ENCODE measurements at regions not wholly inside any gene's neighbourhood (a gene's known extent, or its start where the extent isn't known, plus 50 kb on each side); places are given as distances from the start of the nearest gene placed in this dataset.
A peak's percentile ranks its signal among the peaks of the same experiment; 100 is the strongest.

DNA sequence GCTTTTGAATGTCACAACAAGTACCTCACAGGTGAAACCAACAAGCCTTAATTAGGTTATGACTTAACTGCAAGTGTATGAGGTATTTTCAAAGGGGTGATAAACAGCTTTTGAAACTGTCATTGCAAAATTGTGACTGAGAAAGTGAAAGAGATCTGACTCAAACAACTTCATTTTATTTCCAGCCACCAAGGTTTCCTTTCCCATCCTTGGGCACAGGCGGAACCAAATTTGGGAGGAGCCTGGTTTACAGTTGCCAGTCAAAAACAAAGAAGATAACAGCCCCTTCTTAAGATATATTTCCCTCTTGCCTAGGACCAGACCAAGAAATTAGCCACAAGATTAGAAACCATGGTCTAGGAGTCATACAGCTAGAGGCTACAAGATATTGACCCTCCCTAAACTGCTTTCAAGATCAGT, 417.1 kb downstream of the CSNK1G3 start:
- intact Hi-C loops (cut with DNase I; ENCODE audit: low total_unique reads): no loop called here
- no peaks in the 10 kb centered on the region for H3K27me3 ChIP-seq
- no peak overlapping the region for H3K27ac ChIP-seq
- H3K4me3 ChIP-seq: no peak overlapping the region
- WGBS, 5 donors: 86 to 97% (median 88%) methylated on average over 1 of the region's 1 CpG
- TF ChIP-seq, protein P1, sequence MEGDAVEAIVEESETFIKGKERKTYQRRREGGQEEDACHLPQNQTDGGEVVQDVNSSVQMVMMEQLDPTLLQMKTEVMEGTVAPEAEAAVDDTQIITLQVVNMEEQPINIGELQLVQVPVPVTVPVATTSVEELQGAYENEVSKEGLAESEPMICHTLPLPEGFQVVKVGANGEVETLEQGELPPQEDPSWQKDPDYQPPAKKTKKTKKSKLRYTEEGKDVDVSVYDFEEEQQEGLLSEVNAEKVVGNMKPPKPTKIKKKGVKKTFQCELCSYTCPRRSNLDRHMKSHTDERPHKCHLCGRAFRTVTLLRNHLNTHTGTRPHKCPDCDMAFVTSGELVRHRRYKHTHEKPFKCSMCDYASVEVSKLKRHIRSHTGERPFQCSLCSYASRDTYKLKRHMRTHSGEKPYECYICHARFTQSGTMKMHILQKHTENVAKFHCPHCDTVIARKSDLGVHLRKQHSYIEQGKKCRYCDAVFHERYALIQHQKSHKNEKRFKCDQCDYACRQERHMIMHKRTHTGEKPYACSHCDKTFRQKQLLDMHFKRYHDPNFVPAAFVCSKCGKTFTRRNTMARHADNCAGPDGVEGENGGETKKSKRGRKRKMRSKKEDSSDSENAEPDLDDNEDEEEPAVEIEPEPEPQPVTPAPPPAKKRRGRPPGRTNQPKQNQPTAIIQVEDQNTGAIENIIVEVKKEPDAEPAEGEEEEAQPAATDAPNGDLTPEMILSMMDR (IDR thresholded peaks at IDR 0.05): no peak
- TF ChIP-seq POLR2AphosphoS5 (IDR thresholded peaks at IDR 0.05) (no peak), EP300 (IDR thresholded peaks at IDR 0.05) (no peak), POLR2A (IDR thresholded peaks at IDR 0.05) (no peak)
- no peak for DNase-seq
- no peaks in the 10 kb centered on the region for H3K9me3 ChIP-seq
- H3K4me1 ChIP-seq: no peaks in the 10 kb centered on the region
- H3K36me3 ChIP-seq: no peaks in the 10 kb centered on the region

DNA sequence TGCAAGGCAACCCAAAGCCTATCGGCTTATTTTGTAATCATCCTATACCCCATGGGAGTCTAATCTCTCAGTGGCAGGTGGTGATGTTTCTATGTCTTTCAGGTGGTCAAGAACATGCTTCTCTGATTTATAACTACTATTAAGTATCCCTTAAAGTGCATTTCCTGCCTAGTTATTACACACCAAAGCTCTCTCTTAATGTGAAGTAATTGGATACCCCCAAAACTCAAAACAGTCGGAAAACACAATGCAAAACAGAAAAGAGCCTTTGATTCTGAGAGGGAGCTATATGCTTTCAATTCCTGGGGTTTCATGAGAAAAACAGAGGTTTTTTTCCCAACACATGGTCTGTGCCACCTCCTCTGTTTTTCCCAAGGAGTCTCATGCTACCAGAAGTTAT, 416.4 kb downstream of the CSNK1G3 start:
- H3K27ac ChIP-seq: no peak overlapping the region
- no peaks in the 10 kb centered on the region for H3K27me3 ChIP-seq
- intact Hi-C loops (cut with DNase I; ENCODE audit: low total_unique reads): no loop called here
- DNase-seq: no peak
- TF ChIP-seq POLR2A (IDR thresholded peaks at IDR 0.05): no peak
- no peak for TF ChIP-seq EP300 (IDR thresholded peaks at IDR 0.05)
- TF ChIP-seq, protein P1 (IDR thresholded peaks at IDR 0.05): no peak
- no peak for TF ChIP-seq POLR2AphosphoS5 (IDR thresholded peaks at IDR 0.05)
- no peaks in the 10 kb centered on the region for H3K36me3 ChIP-seq
- no peaks in the 10 kb centered on the region for H3K9me3 ChIP-seq
- H3K4me3 ChIP-seq: no peak overlapping the region
- H3K4me1 ChIP-seq: no peaks in the 10 kb centered on the region
- 90 to 96% (median 95%) methylated on average over 2 of the region's 2 CpGs for WGBS, 5 donors

DNA sequence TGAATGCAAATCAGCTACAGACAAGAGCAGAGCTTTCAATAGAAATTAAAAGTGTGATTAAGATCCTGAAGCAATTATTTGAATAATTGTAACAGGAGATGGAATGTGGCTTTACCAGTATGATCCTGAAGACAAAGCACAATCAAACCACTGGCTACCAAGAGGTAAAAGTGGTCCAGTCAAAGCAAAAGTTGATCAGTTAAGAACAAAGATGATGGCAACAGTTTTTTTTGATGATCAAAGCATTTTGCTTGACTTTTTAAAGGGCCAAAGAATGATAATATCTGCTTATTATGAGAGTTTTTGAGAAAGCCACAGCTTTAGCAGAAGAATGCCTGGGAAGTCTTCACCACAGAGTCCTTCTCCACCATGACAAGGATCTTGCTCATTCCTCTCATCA, 409.2 kb downstream of the CSNK1G3 start:
- TF ChIP-seq EP300 (IDR thresholded peaks at IDR 0.05) (no peak), POLR2AphosphoS5 (IDR thresholded peaks at IDR 0.05) (no peak), POLR2A (IDR thresholded peaks at IDR 0.05) (no peak)
- TF ChIP-seq, protein P1 (IDR thresholded peaks at IDR 0.05): no peak
- no peaks in the 10 kb centered on the region for H3K27me3 ChIP-seq
- no peak for DNase-seq
- no peaks in the 10 kb centered on the region for H3K36me3 ChIP-seq
- no peak overlapping the region for H3K27ac ChIP-seq
- no peak overlapping the region for H3K4me3 ChIP-seq
- peaks cover 0 to 3% (median 0%) of the 10 kb centered on the region in 4 donors for H3K4me1 ChIP-seq
- intact Hi-C loops (cut with DNase I; ENCODE audit: low total_unique reads): no loop called here
- H3K9me3 ChIP-seq: no peaks in the 10 kb centered on the region

DNA sequence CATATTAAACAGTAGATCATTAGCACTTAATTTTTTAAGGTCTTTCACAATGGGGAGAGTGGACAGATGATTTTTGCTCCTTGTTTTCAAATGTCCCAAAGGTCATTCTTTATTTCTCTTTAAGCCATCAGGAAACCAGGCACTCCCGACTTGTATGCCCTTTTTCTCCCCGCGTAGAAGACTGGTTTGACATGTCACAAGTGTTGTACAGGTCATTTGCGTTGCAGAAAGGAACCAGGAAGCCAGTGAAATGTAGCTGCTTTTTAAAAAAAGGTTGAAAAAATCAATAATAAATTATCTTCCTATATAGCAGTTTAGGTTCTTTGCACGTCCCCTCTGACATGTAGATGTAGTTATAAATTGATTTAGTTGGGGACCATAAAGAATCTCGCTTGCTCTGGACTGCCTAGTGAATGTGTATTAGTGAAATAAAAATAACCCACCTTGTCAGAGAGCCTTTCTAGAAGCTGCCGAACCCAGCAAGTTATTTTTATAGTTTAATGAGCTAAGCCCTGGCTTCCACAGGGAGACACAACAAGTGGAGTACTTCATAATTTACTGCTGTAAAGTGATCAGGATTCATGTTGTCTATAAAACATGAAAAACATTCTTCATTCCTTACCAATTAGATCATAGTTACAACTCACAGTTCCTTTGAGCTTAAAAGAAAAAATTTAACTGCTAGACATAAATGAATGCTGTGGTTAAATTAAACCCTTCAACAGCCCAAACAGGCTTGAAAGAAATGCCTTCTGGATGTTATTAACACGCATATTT, 404.6 kb downstream of the CSNK1G3 start:
- TF ChIP-seq POLR2AphosphoS5 (IDR thresholded peaks at IDR 0.05): no peak
- TF ChIP-seq POLR2A (IDR thresholded peaks at IDR 0.05): no peak
- no peak for TF ChIP-seq EP300 (IDR thresholded peaks at IDR 0.05)
- TF ChIP-seq, protein P1 (IDR thresholded peaks at IDR 0.05): no peak
- intact Hi-C loops (cut with DNase I; ENCODE audit: low total_unique reads): no loop called here
- 58 to 79% (median 70%) methylated on average over 8 of the region's 8 CpGs for WGBS, 5 donors
- peak in 1 of 2 donors; percentile 42 for DNase-seq
- Histone ChIP-seq H3K27me3 (no peaks in the 10 kb centered on the region), H3K36me3 (no peaks in the 10 kb centered on the region), H3K4me1 (peaks cover 0 to 3% (median 0%) of the 10 kb centered on the region in 4 donors), H3K9me3 (peaks cover 0 to 6% (median 6%) of the 10 kb centered on the region in 4 donors), H3K27ac (no peak overlapping the region), H3K4me3 (no peak overlapping the region)

Data from stomach (tissue), 8 donors.